ENCODE measurements at regions not wholly inside any gene's neighbourhood (a gene's known extent, or its start where the extent isn't known, plus 50 kb on each side); places are given as distances from the start of the nearest gene placed in this dataset.

GRCh38 chr1:185483664-185484450 lies 166.8 kb upstream of the IVNS1ABP start:
- no peak overlapping the region for H3K27ac ChIP-seq
- peaks cover 0 to 17% (median 1%) of the 10 kb centered on the region in 4 donors for H3K4me1 ChIP-seq
- H3K4me3 ChIP-seq, result no peak overlapping the region
- no peak for DNase-seq
- no peaks in the 10 kb centered on the region for H3K9me3 ChIP-seq
- no peaks in the 10 kb centered on the region for H3K36me3 ChIP-seq
- no peaks in the 10 kb centered on the region for H3K27me3 ChIP-seq
- TF ChIP-seq POLR2A (IDR thresholded peaks at IDR 0.05), result no peak
- TF ChIP-seq, protein P1, sequence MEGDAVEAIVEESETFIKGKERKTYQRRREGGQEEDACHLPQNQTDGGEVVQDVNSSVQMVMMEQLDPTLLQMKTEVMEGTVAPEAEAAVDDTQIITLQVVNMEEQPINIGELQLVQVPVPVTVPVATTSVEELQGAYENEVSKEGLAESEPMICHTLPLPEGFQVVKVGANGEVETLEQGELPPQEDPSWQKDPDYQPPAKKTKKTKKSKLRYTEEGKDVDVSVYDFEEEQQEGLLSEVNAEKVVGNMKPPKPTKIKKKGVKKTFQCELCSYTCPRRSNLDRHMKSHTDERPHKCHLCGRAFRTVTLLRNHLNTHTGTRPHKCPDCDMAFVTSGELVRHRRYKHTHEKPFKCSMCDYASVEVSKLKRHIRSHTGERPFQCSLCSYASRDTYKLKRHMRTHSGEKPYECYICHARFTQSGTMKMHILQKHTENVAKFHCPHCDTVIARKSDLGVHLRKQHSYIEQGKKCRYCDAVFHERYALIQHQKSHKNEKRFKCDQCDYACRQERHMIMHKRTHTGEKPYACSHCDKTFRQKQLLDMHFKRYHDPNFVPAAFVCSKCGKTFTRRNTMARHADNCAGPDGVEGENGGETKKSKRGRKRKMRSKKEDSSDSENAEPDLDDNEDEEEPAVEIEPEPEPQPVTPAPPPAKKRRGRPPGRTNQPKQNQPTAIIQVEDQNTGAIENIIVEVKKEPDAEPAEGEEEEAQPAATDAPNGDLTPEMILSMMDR (IDR thresholded peaks at IDR 0.05), result no peak

DNA sequence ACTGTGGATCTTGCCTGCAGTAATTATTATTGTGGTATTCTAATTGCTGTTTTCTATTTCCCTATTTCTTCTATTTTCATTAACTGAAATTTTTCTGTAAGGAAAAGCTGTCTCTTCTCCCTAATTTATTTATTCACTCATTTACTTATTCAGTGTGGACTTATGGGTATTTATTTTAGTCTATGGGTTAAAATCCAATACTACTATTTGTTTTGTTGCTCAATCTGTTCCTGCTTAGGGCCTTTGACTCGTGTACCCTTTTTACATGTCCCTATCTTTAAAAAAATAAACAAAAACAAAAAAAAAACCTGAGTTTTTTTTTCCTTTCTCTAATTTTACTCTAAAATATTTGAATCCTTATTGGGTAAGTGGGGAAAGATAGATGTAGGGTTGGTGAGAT lies 166.2 kb upstream of the IVNS1ABP start:
- H3K36me3 ChIP-seq, result no peaks in the 10 kb centered on the region
- no peaks in the 10 kb centered on the region for H3K9me3 ChIP-seq
- H3K4me3 ChIP-seq, result no peak overlapping the region
- no peak overlapping the region for H3K27ac ChIP-seq
- DNase-seq, result no peak
- H3K4me1 ChIP-seq, result peaks cover 0 to 18% (median 0%) of the 10 kb centered on the region in 4 donors
- TF ChIP-seq POLR2A (IDR thresholded peaks at IDR 0.05), result no peak
- TF ChIP-seq, protein P1 (IDR thresholded peaks at IDR 0.05), result no peak
- no peaks in the 10 kb centered on the region for H3K27me3 ChIP-seq

- H3K9me3 ChIP-seq, result no peaks in the 10 kb centered on the region
- no peaks in the 10 kb centered on the region for H3K27me3 ChIP-seq
- peaks cover 0 to 15% (median 0%) of the 10 kb centered on the region in 4 donors for H3K4me1 ChIP-seq
- no peak overlapping the region for H3K4me3 ChIP-seq
- no peak overlapping the region for H3K27ac ChIP-seq
- no peak for DNase-seq
- TF ChIP-seq POLR2A (IDR thresholded peaks at IDR 0.05), result no peak
- TF ChIP-seq, protein P1 (IDR thresholded peaks at IDR 0.05), result no peak
- no peaks in the 10 kb centered on the region for H3K36me3 ChIP-seq
Observed at GRCh38 chr1:185480545-185480944, 163.5 kb upstream of the IVNS1ABP start.

- Histone ChIP-seq H3K27me3 (no peaks in the 10 kb centered on the region), H3K4me1 (peaks cover 0 to 15% (median 0%) of the 10 kb centered on the region in 4 donors), H3K4me3 (no peak overlapping the region), H3K9me3 (no peaks in the 10 kb centered on the region), H3K36me3 (no peaks in the 10 kb centered on the region), H3K27ac (no peak overlapping the region)
- no peak for DNase-seq
- TF ChIP-seq, protein P1 (IDR thresholded peaks at IDR 0.05), result no peak
- TF ChIP-seq POLR2A (IDR thresholded peaks at IDR 0.05), result no peak
Observed at GRCh38 chr1:185479796-185480195, 162.8 kb upstream of the IVNS1ABP start.

DNA sequence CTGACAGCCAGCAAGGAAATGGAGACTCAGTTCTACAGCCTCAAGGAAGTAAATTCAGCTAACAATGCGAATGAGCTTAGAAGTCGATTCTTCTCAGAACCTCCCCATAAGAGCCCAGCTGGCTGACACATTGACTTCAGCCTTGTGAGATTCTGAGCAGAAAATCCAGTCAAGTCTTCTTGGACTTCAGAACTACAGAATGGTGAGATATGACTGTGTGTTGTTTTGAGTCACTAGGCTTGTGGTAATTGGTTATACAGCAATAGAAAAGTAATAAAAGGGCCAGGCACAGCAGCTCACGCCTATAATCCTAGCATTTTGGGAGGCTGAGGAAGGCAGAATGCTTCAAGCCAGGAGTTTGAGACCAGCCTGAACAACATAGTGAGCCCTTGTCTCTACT lies 161.8 kb upstream of the IVNS1ABP start:
- H3K4me3 ChIP-seq, result no peak overlapping the region
- DNase-seq, result peak in 1 of 3 donors; percentile 50
- TF ChIP-seq, protein P1 (IDR thresholded peaks at IDR 0.05), result no peak
- TF ChIP-seq POLR2A (IDR thresholded peaks at IDR 0.05), result no peak
- peaks cover 0 to 15% (median 0%) of the 10 kb centered on the region in 4 donors for H3K4me1 ChIP-seq
- H3K27me3 ChIP-seq, result no peaks in the 10 kb centered on the region
- no peaks in the 10 kb centered on the region for H3K9me3 ChIP-seq
- H3K27ac ChIP-seq, result peak overlapping the region in 3 of 4 donors; percentile 18 to 58 (median 40)
- no peaks in the 10 kb centered on the region for H3K36me3 ChIP-seq
